AG09309 (cell line): ENCODE measurements at regions not wholly inside any gene's neighbourhood (a gene's known extent, or its start where the extent isn't known, plus 50 kb on each side); places are given as distances from the start of the nearest gene placed in this dataset.

ENCODE experiments used
- DNase-seq: peaks from one replicate; pipeline ENCODE4 v3.0.0-alpha.2; 2010; ENCODE audit warnings: low read depth
- H3K4me3 ChIP-seq: 2 replicates; pipeline ENCODE4 v1.5.1; 2011; ENCODE audit warnings: mild to moderate bottlenecking, low read depth, low read length, moderate library complexity; ENCODE audit not compliant: control insufficient read depth
- TF ChIP-seq, protein P1 (sequence below): IDR thresholded peaks from 2 replicates; pipeline ENCODE4 v1.5.1; 2011; ENCODE audit warnings: mild to moderate bottlenecking, low read depth, low read length, inconsistent platforms; ENCODE audit not compliant: insufficient read depth, control insufficient read depth; ENCODE audit errors: missing control alignments

DNA sequence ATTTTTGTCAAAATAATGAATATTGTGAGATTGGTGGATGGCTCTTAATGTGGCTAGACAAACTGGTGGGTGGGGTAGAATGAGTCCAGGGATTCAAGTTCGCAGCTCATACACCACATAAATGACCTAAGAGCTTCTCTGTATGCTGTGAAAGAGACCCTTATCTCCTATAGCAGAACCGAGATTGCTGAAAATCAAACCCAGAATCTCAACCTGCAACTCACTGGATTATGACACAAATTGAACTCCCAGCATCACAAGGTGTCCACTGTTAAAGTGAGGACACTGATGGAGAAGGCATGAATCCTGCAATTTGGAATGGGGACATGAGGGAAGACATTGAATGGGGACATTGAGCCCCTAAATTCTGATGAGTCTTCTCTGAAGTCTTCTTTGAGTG lies 51.3 kb upstream of the CNKSR3 start:
- TF ChIP-seq, protein P1, sequence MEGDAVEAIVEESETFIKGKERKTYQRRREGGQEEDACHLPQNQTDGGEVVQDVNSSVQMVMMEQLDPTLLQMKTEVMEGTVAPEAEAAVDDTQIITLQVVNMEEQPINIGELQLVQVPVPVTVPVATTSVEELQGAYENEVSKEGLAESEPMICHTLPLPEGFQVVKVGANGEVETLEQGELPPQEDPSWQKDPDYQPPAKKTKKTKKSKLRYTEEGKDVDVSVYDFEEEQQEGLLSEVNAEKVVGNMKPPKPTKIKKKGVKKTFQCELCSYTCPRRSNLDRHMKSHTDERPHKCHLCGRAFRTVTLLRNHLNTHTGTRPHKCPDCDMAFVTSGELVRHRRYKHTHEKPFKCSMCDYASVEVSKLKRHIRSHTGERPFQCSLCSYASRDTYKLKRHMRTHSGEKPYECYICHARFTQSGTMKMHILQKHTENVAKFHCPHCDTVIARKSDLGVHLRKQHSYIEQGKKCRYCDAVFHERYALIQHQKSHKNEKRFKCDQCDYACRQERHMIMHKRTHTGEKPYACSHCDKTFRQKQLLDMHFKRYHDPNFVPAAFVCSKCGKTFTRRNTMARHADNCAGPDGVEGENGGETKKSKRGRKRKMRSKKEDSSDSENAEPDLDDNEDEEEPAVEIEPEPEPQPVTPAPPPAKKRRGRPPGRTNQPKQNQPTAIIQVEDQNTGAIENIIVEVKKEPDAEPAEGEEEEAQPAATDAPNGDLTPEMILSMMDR, result no peak
- DNase-seq, result no peak
- no peak overlapping the region for H3K4me3 ChIP-seq

DNA sequence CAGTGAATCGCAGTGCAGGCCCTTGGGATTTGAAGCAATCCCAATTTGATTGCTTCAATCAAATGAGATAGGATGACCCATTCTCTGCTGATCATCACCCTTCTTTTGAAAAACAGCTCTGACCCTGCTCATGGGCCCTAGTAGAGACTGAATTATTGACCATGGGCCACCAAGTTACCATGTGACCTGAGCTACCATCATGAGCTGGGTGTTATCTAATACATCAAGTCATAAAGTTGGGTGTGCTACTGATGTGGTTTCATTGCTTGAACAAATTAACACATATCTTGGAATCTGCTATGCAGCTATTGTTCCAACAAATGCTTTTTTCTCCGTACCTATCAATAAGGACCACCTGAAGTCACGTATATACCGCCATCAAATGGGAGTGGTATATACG lies 54.8 kb upstream of the CNKSR3 start:
- TF ChIP-seq, protein P1, result no peak
- no peak overlapping the region for H3K4me3 ChIP-seq

DNA sequence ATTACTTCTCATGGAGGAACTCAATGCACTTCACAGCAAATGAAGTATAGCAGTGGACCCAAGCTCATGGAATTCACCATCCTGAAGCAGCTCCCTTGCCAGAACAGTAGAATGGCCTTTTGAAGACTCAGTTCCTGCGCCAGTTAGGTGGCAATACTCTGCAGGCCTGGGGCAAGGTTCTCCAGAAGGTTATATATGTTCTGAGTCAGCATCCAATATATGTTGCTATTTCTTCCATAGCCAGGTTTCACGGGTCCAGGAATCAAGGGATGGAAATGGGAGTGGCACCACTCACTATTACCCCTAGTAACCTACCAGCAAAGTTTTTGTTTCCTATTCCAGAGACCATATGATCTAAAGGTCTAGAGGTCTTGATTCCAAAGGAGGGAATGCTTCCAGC lies 56.4 kb upstream of the CNKSR3 start:
- no peak overlapping the region for H3K4me3 ChIP-seq
- DNase-seq, result no peak
- TF ChIP-seq, protein P1, result no peak

More for the DNA sequence above, 54.8 kb upstream of the CNKSR3 start:
- DNase-seq, result no peak

DNA sequence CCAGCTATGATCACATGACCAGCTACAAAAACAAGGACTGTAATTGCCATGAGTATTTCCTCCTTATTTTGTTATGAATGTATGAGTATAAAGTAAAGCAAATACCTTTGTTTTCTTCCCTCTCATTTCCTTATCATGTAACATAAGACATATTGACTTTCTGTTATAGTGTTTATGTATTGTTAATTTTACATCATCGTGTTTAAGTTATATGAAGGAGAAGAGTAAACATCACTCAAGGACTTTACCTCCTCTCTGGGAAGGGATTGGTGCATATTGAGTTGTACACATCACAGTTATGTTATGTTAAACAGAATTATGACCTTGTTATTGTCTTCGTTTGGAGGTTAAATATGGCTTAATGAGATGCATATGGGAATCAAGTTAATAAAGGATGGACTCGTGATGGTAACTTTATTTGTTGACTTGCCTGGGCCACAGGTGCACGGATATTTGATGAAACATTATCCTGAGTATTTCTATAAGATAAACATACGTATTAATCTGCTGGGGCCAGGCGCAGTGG lies 57.3 kb upstream of the CNKSR3 start:
- TF ChIP-seq, protein P1, result no peak
- no peak for DNase-seq
- H3K4me3 ChIP-seq, result no peak overlapping the region

DNA sequence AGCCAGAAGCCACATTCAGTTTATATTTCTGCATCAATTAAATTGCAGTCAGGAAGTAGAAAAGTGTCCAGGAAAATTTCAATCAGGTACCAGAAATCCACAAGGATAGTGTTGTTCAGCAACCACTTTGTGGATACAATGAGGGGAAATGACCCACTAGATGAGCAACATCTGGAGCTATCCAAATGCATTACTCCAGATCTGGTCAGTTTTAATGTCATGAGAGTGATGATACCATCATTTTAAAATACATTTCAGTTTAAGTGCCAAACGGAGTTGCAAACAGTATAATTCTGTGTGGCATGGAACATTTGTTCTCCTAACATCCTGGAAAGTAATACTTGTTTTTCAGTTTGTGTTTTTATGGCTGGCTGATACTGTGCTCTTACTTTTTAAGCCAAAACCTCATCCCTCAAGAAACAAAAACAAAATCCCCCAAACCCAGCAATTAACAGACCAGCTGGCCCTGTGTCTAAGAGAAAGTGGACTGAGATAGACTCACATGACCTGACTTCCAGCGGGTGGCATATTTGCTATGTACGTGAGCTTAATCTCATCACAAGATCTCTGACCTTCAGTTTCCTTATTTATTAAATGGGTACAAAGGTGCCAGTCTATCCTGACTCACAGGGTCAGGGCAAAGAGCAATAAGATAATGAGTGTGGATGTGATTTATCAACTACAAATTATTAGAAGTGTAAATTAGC lies 58.8 kb upstream of the CNKSR3 start:
- no peak overlapping the region for H3K4me3 ChIP-seq
- DNase-seq, result no peak
- TF ChIP-seq, protein P1, result no peak

DNA sequence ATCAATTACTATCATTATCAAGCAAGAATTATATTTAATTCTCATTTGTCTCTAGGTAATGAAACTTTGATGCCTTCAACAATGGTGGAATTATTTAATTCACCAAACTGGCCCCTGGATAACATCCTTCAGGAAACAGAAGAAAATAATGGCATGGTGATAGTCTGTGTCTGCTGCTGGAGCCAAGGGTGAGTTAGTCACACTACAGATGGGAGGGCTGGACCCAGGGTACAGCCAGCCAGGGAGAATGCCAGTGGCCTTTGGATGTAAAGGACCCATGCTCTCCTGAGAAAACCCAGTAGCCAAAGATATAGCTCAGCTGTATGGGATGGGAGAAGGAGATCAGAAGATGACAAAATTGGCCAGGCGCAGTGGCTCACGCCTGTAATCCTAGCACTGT lies 60.0 kb upstream of the CNKSR3 start:
- H3K4me3 ChIP-seq, result no peak overlapping the region
- TF ChIP-seq, protein P1, result no peak
- DNase-seq, result no peak
